Naive thymus-derived CD4-positive, alpha-beta T cell (primary cell): ENCODE measurements at regions not wholly inside any gene's neighbourhood (a gene's known extent, or its start where the extent isn't known, plus 50 kb on each side); places are given as distances from the start of the nearest gene placed in this dataset.

Experiments used
- ATAC-seq: fragments of 150-1000 bp; cut with Tn5 transposase; 2 replicates; pipeline ENCODE4 v1.10.0; 2021; ENCODE audit warnings: mild to moderate bottlenecking, moderate library complexity
- CTCF ChIA-PET: fragments of 350-600 bp; sonication (Branson Sonifier 250); formaldehyde crosslinking; loops from one replicate; lab custom pipeline; 2021; ENCODE audit warnings: antibody characterized with exemption; lab: Charles Lee
- POLR2A ChIA-PET: fragments of 350-600 bp; sonication (Branson Sonifier 250); formaldehyde crosslinking; loops from one replicate; lab custom pipeline; 2021; ENCODE audit warnings: antibody characterized with exemption, inconsistent platforms; lab: Charles Lee
- DNase-seq, 9 donors: peaks; one replicate each; pipeline versions ENCODE4 v3.0.0 to v3.0.0-alpha.2; 2020 to 2022; ENCODE audit warnings: mixed read lengths in 1 of 9
- H3K27ac ChIP-seq: one replicate; pipeline ENCODE4 v1.7.0; 2013; ENCODE audit warnings: mild to moderate bottlenecking, low read depth, low read length, moderate library complexity
- H3K27me3 ChIP-seq, 2 donors: one replicate each; pipeline ENCODE4 v1.7.0; 2013; ENCODE audit warnings: low read length in 2 of 2, mild to moderate bottlenecking in 2 of 2, moderate library complexity in 2 of 2; ENCODE audit not compliant: control insufficient read depth in 2 of 2, insufficient read depth in 2 of 2
- H3K36me3 ChIP-seq, 3 experiments: 1 replicate in 2 of 3; 2 replicates in 1 of 3; pipeline ENCODE4 v1.7.0; 2013; ENCODE audit warnings: low read length in 3 of 3, mild to moderate bottlenecking in 3 of 3, moderate library complexity in 1 of 3; ENCODE audit not compliant: insufficient read depth in 3 of 3, control insufficient read depth in 2 of 3
- H3K4me1 ChIP-seq, 2 donors: one replicate each; pipeline ENCODE4 v1.7.0; 2013; ENCODE audit warnings: low read length in 2 of 2, mild to moderate bottlenecking in 2 of 2, moderate library complexity in 1 of 2; ENCODE audit not compliant: control insufficient read depth in 2 of 2, insufficient read depth in 2 of 2
- H3K4me3 ChIP-seq: 2 replicates; pipeline ENCODE4 v1.7.0; 2013; ENCODE audit warnings: mild to moderate bottlenecking, low read length
- H3K9me3 ChIP-seq, 3 experiments: 1 replicate in 2 of 3; 2 replicates in 1 of 3; pipeline ENCODE4 v1.7.0; 2013; ENCODE audit warnings: low read length in 3 of 3; ENCODE audit not compliant: control insufficient read depth in 2 of 3
- H3K27ac Mint-ChIP-seq, 9 donors: one replicate each; pipeline ENCODE4 v1.8.0; 2020 to 2022; ENCODE audit warnings: mixed read lengths in 9 of 9, mild to moderate bottlenecking in 8 of 9, moderate library complexity in 5 of 9, inconsistent platforms in 2 of 9
- H3K27me3 Mint-ChIP-seq, 5 donors: one replicate each; pipeline ENCODE4 v1.8.0; 2021 to 2022; ENCODE audit warnings: mixed read lengths in 5 of 5, mild to moderate bottlenecking in 1 of 5
- H3K36me3 Mint-ChIP-seq, 5 donors: one replicate each; pipeline ENCODE4 v1.8.0; 2020 to 2022; ENCODE audit warnings: mixed read lengths in 5 of 5, mild to moderate bottlenecking in 3 of 5, inconsistent platforms in 1 of 5
- H3K4me1 Mint-ChIP-seq, 7 donors: one replicate each; pipeline ENCODE4 v1.8.0; 2020 to 2022; ENCODE audit warnings: mixed read lengths in 7 of 7, mild to moderate bottlenecking in 3 of 7, inconsistent platforms in 1 of 7
- H3K4me3 Mint-ChIP-seq, 10 donors: one replicate each; pipeline ENCODE4 v1.8.0; 2020 to 2022; ENCODE audit warnings: mild to moderate bottlenecking in 10 of 10, mixed read lengths in 10 of 10, moderate library complexity in 6 of 10, inconsistent platforms in 2 of 10
- H3K9me3 Mint-ChIP-seq, 11 donors: one replicate each; pipeline ENCODE4 v1.8.0; 2020 to 2022; ENCODE audit warnings: mixed read lengths in 11 of 11, mild to moderate bottlenecking in 4 of 11, inconsistent platforms in 1 of 11, moderate library complexity in 1 of 11
- intact Hi-C, 2 donors: fragments of 100-400 bp; cut with micrococcal nuclease; formaldehyde crosslinking; loops; one replicate each; pipeline ENCODE4 v1.15.1; 2023

- ChIA-PET POLR2A (no interaction called here), CTCF (no interaction called here)
These were observed 150.0 kb upstream of the MYCN start for GRCh38 chr2:15790326-15790725.

DNA sequence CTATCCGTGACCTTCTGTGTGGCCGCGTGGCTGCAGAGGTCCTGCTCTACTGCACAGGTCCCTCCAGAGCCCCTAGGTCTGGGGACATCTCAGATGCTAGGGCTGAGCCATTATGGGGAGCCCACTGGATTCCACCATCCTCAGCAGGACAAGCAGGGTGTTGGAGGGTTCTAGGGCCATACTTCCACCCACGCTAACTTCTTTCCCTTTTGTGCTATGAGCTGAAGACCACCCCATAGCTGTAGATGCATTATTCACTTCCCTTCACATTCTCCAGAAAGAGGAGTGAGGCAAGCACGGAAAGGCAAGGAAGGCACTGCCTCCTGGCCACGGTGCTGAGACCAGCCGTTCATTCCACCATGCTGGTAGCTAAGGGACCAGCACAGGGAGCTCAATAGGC is 149.5 kb upstream of the MYCN start:
- Histone ChIP-seq H3K4me3 (no peak overlapping the region), H3K27me3 (no peaks in the 10 kb centered on the region), H3K36me3 (no peaks in the 10 kb centered on the region), H3K27ac (no peak overlapping the region), H3K4me1 (no peaks in the 10 kb centered on the region), H3K9me3 (no peaks in the 10 kb centered on the region)
- no peak for ATAC-seq
- intact Hi-C loops: no loop called here
- Mint-ChIP-seq H3K27ac (no peak overlapping the region), H3K4me3 (no peak overlapping the region), H3K9me3 (peaks cover 0 to 3% (median 0%) of the 10 kb centered on the region in 11 donors), H3K27me3 (peaks cover 0 to 13% (median 5%) of the 10 kb centered on the region in 5 donors), H3K4me1 (no peaks in the 10 kb centered on the region), H3K36me3 (no peaks in the 10 kb centered on the region)
- DNase-seq: no peak
- POLR2A ChIA-PET: no interaction called here
- CTCF ChIA-PET: no interaction called here

More at GRCh38 chr2:15790326-15790725, 150.0 kb upstream of the MYCN start:
- Histone ChIP-seq H3K9me3 (no peaks in the 10 kb centered on the region), H3K36me3 (no peaks in the 10 kb centered on the region), H3K4me1 (no peaks in the 10 kb centered on the region), H3K27me3 (no peaks in the 10 kb centered on the region), H3K4me3 (no peak overlapping the region), H3K27ac (no peak overlapping the region)
- H3K4me1 Mint-ChIP-seq: no peaks in the 10 kb centered on the region
- no peak overlapping the region for H3K4me3 Mint-ChIP-seq
- peaks cover 0 to 3% (median 0%) of the 10 kb centered on the region in 11 donors for H3K9me3 Mint-ChIP-seq
- DNase-seq (no peak), ATAC-seq (no peak)
- no peak overlapping the region for H3K27ac Mint-ChIP-seq
- H3K27me3 Mint-ChIP-seq: peaks cover 0 to 12% (median 5%) of the 10 kb centered on the region in 5 donors
- H3K36me3 Mint-ChIP-seq: no peaks in the 10 kb centered on the region
- intact Hi-C loops: no loop called here

DNA sequence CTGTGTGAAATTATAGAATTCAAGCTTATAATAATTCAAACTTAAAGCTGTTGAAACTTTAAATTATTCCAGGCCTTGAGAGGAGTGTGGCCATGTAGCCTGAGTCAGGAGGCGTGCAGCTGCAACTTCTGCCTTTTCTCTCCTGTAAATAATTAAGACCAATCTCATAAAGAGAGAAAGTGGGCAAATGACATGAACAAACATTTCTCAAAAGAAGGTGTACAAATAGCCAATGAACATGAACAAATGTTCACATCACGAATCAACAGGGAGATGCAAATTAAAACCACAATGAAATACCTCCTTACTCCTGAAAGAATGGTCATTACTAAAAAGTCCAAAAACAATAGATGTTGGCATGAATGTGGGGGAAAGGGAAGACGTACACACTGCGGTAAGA is 149.1 kb upstream of the MYCN start:
- H3K36me3 Mint-ChIP-seq: no peaks in the 10 kb centered on the region
- Histone ChIP-seq H3K36me3 (no peaks in the 10 kb centered on the region), H3K27me3 (no peaks in the 10 kb centered on the region), H3K9me3 (no peaks in the 10 kb centered on the region), H3K4me1 (no peaks in the 10 kb centered on the region), H3K27ac (no peak overlapping the region), H3K4me3 (no peak overlapping the region)
- ATAC-seq (no peak), DNase-seq (no peak)
- intact Hi-C loops: no loop called here
- CTCF ChIA-PET: no interaction called here
- H3K9me3 Mint-ChIP-seq: peaks cover 0 to 3% (median 0%) of the 10 kb centered on the region in 11 donors
- peaks cover 0 to 13% (median 4%) of the 10 kb centered on the region in 5 donors for H3K27me3 Mint-ChIP-seq
- H3K27ac Mint-ChIP-seq: no peak overlapping the region
- H3K4me1 Mint-ChIP-seq: no peaks in the 10 kb centered on the region
- POLR2A ChIA-PET: no interaction called here
- no peak overlapping the region for H3K4me3 Mint-ChIP-seq

DNA sequence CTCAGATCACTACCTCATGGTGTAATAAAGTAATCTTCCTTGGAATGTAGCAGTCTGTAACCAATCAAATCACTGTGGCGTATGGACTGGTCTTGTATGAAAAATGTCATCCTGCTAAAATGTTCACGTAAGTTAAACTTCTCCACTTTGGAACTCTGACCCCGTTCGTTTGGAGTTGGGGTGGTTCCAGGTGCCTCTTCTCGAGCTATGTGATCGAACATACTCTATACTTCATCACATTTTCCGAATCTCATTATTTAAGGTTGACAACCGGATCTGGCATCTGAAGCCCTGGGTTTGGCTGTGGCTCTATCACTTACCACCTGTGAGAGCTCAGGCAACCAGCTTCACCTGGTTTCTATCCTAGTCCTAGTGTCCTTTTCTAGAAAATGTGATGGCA is 148.0 kb upstream of the MYCN start:
- ChIA-PET POLR2A (interaction anchor here (0.7 kb wide), 1 partner anchor 665 kb away, joined by 3 read pairs; no protein-coding TSS in a partner anchor), CTCF (no interaction called here)
- Histone ChIP-seq H3K4me1 (no peaks in the 10 kb centered on the region), H3K36me3 (no peaks in the 10 kb centered on the region), H3K27me3 (no peaks in the 10 kb centered on the region), H3K9me3 (no peaks in the 10 kb centered on the region), H3K27ac (no peak overlapping the region), H3K4me3 (no peak overlapping the region)
- Mint-ChIP-seq H3K4me3 (no peak overlapping the region), H3K4me1 (no peaks in the 10 kb centered on the region), H3K36me3 (no peaks in the 10 kb centered on the region), H3K9me3 (peaks cover 0 to 3% (median 0%) of the 10 kb centered on the region in 11 donors), H3K27me3 (peaks cover 0 to 13% (median 4%) of the 10 kb centered on the region in 5 donors), H3K27ac (no peak overlapping the region)
- DNase-seq (no peak), ATAC-seq (no peak)
- intact Hi-C loops: no loop called here

- no peaks in the 10 kb centered on the region for H3K27me3 ChIP-seq
- no peaks in the 10 kb centered on the region for H3K9me3 ChIP-seq
- intact Hi-C loops: no loop called here
- ATAC-seq (no peak), DNase-seq (no peak)
- Mint-ChIP-seq H3K4me3 (no peak overlapping the region), H3K4me1 (no peaks in the 10 kb centered on the region), H3K9me3 (no peaks in the 10 kb centered on the region), H3K27ac (no peak overlapping the region), H3K36me3 (no peaks in the 10 kb centered on the region), H3K27me3 (peaks cover 0 to 13% (median 0%) of the 10 kb centered on the region in 5 donors)
- ChIA-PET CTCF (no interaction called here), POLR2A (no interaction called here)
- H3K27ac ChIP-seq: no peak overlapping the region
- H3K4me1 ChIP-seq: no peaks in the 10 kb centered on the region
- H3K4me3 ChIP-seq: no peak overlapping the region
- no peaks in the 10 kb centered on the region for H3K36me3 ChIP-seq
These were observed 147.1 kb upstream of the MYCN start for GRCh38 chr2:15793078-15793913.

- Histone ChIP-seq H3K27me3 (no peaks in the 10 kb centered on the region), H3K36me3 (no peaks in the 10 kb centered on the region), H3K4me1 (no peaks in the 10 kb centered on the region), H3K27ac (no peak overlapping the region), H3K9me3 (no peaks in the 10 kb centered on the region), H3K4me3 (no peak overlapping the region)
- Mint-ChIP-seq H3K4me3 (no peak overlapping the region), H3K27ac (no peak overlapping the region), H3K4me1 (no peaks in the 10 kb centered on the region), H3K27me3 (peaks cover 0 to 13% (median 0%) of the 10 kb centered on the region in 5 donors), H3K9me3 (peaks cover 0 to 2% (median 0%) of the 10 kb centered on the region in 11 donors), H3K36me3 (no peaks in the 10 kb centered on the region)
- intact Hi-C loops: no loop called here
- ChIA-PET POLR2A (no interaction called here), CTCF (no interaction called here)
- no peak for DNase-seq
- no peak for ATAC-seq
These were observed 146.4 kb upstream of the MYCN start for GRCh38 chr2:15793978-15794377.

GRCh38 chr2:15794608-15795134 is 145.7 kb upstream of the MYCN start:
- Histone ChIP-seq H3K4me3 (no peak overlapping the region), H3K36me3 (no peaks in the 10 kb centered on the region), H3K27me3 (no peaks in the 10 kb centered on the region), H3K9me3 (no peaks in the 10 kb centered on the region), H3K4me1 (no peaks in the 10 kb centered on the region), H3K27ac (no peak overlapping the region)
- Mint-ChIP-seq H3K4me3 (no peak overlapping the region), H3K27ac (no peak overlapping the region), H3K9me3 (peaks cover 0 to 2% (median 0%) of the 10 kb centered on the region in 11 donors), H3K27me3 (peaks cover 0 to 8% (median 0%) of the 10 kb centered on the region in 5 donors), H3K4me1 (no peaks in the 10 kb centered on the region), H3K36me3 (no peaks in the 10 kb centered on the region)
- CTCF ChIA-PET: no interaction called here
- POLR2A ChIA-PET: no interaction called here
- intact Hi-C loops: no loop called here
- DNase-seq (no peak), ATAC-seq (no peak)
